ENCODE measurements at regions not wholly inside any gene's neighbourhood (a gene's known extent, or its start where the extent isn't known, plus 50 kb on each side); places are given as distances from the start of the nearest gene placed in this dataset.

GRCh38 chr1:82246050-82246449 is 445.3 kb downstream of the ADGRL2 start:
- TF ChIP-seq CEBPB (IDR thresholded peaks at IDR 0.05; ENCODE audit: borderline replicate concordance in 1 of 2, low read depth in 2 of 2, low read length in 2 of 2) (no peak), CTCF (IDR thresholded peaks at IDR 0.05 in 2 of 3, conservative IDR thresholded peaks at IDR 0.05 in 1 of 3; ENCODE audit: control insufficient read depth in 2 of 3, extremely low read depth in 1 of 3, insufficient read depth in 1 of 3, low read depth in 3 of 3, low read length in 3 of 3) (no peak), REST (IDR thresholded peaks at IDR 0.05; ENCODE audit: low read depth, low read length) (no peak), PAX5 (IDR thresholded peaks at IDR 0.05; ENCODE audit: borderline replicate concordance, low read depth, low read length) (no peak), SMAD1 (IDR thresholded peaks at IDR 0.05; ENCODE audit: low read depth, partially characterized antibody) (no peak), POLR2AphosphoS5 (IDR thresholded peaks at IDR 0.05; ENCODE audit: low read length) (no peak)
